Uterus (tissue), 2 donors: ENCODE measurements at regions not wholly inside any gene's neighbourhood (a gene's known extent, or its start where the extent isn't known, plus 50 kb on each side); places are given as distances from the start of the nearest gene placed in this dataset.

Source experiments
- CTCF ChIP-seq, 4 experiments: fragments of 200-600 bp in 2 of 4; fragments of 450-650 bp in 2 of 4; sonication (generic) in 2 of 4; IDR thresholded peaks; one replicate each; pipeline ENCODE4 v1.5.1; 2016 to 2019; ENCODE audit warnings: antibody characterized with exemption in 4 of 4, mild to moderate bottlenecking in 2 of 4, moderate library complexity in 1 of 4
- POLR2A ChIP-seq, 2 donors: fragments of 450-650 bp; IDR thresholded peaks; one replicate each; pipeline ENCODE4 v1.6.1; 2016; ENCODE audit warnings: antibody characterized with exemption in 2 of 2, mild to moderate bottlenecking in 1 of 2, moderate library complexity in 1 of 2

DNA sequence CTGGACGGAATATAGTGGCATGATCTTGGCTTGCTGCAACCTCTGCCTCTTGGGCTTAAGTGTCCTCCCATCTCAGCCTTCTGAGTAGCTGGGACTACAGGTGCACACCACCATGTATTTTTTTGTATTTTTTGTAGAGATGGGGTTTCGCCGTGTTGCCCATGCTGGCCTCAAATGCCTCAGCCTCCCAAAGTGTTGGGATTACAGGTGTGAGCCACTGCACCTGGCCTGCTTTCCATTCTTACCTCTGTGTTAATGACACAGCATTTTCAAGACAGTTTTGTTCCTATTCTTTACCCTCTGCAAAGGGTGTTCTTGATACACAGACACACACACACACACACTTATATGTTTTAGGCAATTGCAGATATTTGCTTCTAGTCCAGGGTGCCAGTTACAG lies 113.3 kb downstream of the LRRC70 start:
- no peak for TF ChIP-seq CTCF (IDR thresholded peaks at IDR 0.05)
- TF ChIP-seq POLR2A (IDR thresholded peaks at IDR 0.05), result no peak
